ENCODE measurements at regions not wholly inside any gene's neighbourhood (a gene's known extent, or its start where the extent isn't known, plus 50 kb on each side); places are given as distances from the start of the nearest gene placed in this dataset.

DNA sequence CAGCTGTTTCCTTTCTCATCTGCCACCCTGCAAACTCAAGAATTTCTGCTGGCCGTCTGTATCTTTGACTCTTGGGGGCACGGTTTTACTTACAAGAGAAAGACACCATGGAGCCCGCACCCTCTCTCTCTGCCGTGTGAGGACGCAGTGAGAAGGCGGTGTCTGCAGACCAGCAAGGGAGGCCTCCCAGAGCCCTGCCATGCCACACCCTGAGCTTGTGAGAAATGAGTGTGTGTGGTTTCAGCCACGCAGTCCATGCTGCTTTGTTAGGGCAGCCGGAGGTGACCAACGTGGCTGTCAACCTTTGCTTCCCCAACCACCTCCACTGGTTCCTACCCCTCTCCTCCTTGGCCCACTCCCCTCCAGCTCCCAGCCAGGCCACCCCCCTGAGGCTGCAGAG lies 70.1 kb upstream of the NUP50 start:
- TF ChIP-seq POLR2A (IDR thresholded peaks at IDR 0.05; ENCODE audit: low read length) (no peak), GATA1 (IDR thresholded peaks at IDR 0.05; ENCODE audit: low read depth, low read length) (no peak)

Measured in erythroblast (primary cell).